ENCODE measurements at regions not wholly inside any gene's neighbourhood (a gene's known extent, or its start where the extent isn't known, plus 50 kb on each side); places are given as distances from the start of the nearest gene placed in this dataset.

- TF ChIP-seq GATA3 (IDR thresholded peaks at IDR 0.05; ENCODE audit: borderline replicate concordance), result no peak
- TF ChIP-seq HEYL (CRISPR knock-in tag; IDR thresholded peaks at IDR 0.05), result no peak
- no peak for TF ChIP-seq HOXB13 (CRISPR knock-in tag; IDR thresholded peaks at IDR 0.05; ENCODE audit: low read depth)
- no peak for TF ChIP-seq RCOR1 (IDR thresholded peaks at IDR 0.05; ENCODE audit: low read depth, low read length)
- TF ChIP-seq, protein P1, sequence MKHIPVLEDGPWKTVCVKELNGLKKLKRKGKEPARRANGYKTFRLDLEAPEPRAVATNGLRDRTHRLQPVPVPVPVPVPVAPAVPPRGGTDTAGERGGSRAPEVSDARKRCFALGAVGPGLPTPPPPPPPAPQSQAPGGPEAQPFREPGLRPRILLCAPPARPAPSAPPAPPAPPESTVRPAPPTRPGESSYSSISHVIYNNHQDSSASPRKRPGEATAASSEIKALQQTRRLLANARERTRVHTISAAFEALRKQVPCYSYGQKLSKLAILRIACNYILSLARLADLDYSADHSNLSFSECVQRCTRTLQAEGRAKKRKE (CRISPR knock-in tag; IDR thresholded peaks at IDR 0.05; ENCODE audit: low read depth), result no peak
- TF ChIP-seq KDM5A (IDR thresholded peaks at IDR 0.05), result no peak
- TF ChIP-seq, protein P2, sequence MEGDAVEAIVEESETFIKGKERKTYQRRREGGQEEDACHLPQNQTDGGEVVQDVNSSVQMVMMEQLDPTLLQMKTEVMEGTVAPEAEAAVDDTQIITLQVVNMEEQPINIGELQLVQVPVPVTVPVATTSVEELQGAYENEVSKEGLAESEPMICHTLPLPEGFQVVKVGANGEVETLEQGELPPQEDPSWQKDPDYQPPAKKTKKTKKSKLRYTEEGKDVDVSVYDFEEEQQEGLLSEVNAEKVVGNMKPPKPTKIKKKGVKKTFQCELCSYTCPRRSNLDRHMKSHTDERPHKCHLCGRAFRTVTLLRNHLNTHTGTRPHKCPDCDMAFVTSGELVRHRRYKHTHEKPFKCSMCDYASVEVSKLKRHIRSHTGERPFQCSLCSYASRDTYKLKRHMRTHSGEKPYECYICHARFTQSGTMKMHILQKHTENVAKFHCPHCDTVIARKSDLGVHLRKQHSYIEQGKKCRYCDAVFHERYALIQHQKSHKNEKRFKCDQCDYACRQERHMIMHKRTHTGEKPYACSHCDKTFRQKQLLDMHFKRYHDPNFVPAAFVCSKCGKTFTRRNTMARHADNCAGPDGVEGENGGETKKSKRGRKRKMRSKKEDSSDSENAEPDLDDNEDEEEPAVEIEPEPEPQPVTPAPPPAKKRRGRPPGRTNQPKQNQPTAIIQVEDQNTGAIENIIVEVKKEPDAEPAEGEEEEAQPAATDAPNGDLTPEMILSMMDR (IDR thresholded peaks at IDR 0.05), result no peak
- no peak for TF ChIP-seq SREBF2 (IDR thresholded peaks at IDR 0.05)
- no peak for TF ChIP-seq MYC (IDR thresholded peaks at IDR 0.05; ENCODE audit: borderline replicate concordance, low read length)
- no peak for TF ChIP-seq RAD21 (conservative IDR thresholded peaks at IDR 0.05 in 1 of 2, IDR thresholded peaks at IDR 0.05 in 1 of 2)
- TF ChIP-seq JUNB (IDR thresholded peaks at IDR 0.05), result no peak
- TF ChIP-seq KDM1A (IDR thresholded peaks at IDR 0.05; ENCODE audit: low read depth), result no peak
- no peak for TF ChIP-seq FOSL2 (IDR thresholded peaks at IDR 0.05)
- no peak for TF ChIP-seq FOSL2 (CRISPR knock-in tag; IDR thresholded peaks at IDR 0.05)
- TF ChIP-seq POLR2AphosphoS2 (conservative IDR thresholded peaks at IDR 0.05; ENCODE audit: low read length), result no peak
- TF ChIP-seq EHMT2 (IDR thresholded peaks at IDR 0.05; ENCODE audit: low read depth), result no peak
- no peak for TF ChIP-seq ZSCAN20 (CRISPR knock-in tag; IDR thresholded peaks at IDR 0.05)
- TF ChIP-seq ESRRA (IDR thresholded peaks at IDR 0.05; ENCODE audit: borderline replicate concordance, low read length), result no peak
- ChIA-PET CTCF (no interaction called here), POLR2A (no interaction called here)
- Histone ChIP-seq H3K4me2 (no peak overlapping the region), H3K4me1 (no peaks in the 10 kb centered on the region), H3K4me3 (no peak overlapping the region), H3K27ac (no peak overlapping the region), H3K9me3 (no peaks in the 10 kb centered on the region)
- DNase-seq (ENCODE audit: low read depth in 1 of 2, low spot score in 1 of 2), result no peak
- no peak for ATAC-seq
- no peak for FAIRE-seq
- WGBS (ENCODE audit: missing lambda C conversion rate), result 54% methylated on average over 22 of the region's 36 CpGs
These were observed 353.3 kb upstream of the SUCLG2 start for GRCh38 chr3:68007621-68008226.

DNA sequence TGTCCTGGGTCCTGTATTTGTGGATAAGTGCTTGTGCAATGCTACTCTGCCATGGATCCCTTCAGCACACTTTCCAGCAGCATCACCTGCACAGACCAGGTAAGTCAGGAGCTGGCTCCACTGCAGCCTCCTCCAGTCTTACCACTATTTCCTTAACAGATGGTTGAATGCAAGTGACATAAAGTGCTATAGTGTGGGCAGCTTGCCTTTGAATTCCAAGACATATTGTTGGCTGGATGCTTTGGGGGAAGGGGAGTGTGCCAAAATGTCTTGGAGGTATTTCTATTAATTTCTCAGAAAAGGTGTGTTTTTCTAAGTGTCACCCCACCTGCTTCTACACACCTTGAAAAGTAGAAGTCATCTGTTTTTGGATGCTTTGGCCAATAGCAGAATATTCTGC lies 352.2 kb upstream of the SUCLG2 start:
- H3K27ac ChIP-seq, result no peak overlapping the region
- no peak for ATAC-seq
- no peaks in the 10 kb centered on the region for H3K9me3 ChIP-seq
- ChIA-PET CTCF (interaction anchor here (0.7 kb wide), 1 partner anchor 389 kb away, joined by 3 read pairs; no protein-coding TSS in a partner anchor), POLR2A (no interaction called here)
- TF ChIP-seq RARB (CRISPR knock-in tag; IDR thresholded peaks at IDR 0.05) (no peak), ZC3H11A (IDR thresholded peaks at IDR 0.05) (no peak), BHLHE40 (IDR thresholded peaks at IDR 0.05; ENCODE audit: low read depth, low read length) (no peak), EP300 (IDR thresholded peaks at IDR 0.05) (no peak), HOXB13 (CRISPR knock-in tag; IDR thresholded peaks at IDR 0.05; ENCODE audit: low read depth) (no peak)
- TF ChIP-seq, protein P3, sequence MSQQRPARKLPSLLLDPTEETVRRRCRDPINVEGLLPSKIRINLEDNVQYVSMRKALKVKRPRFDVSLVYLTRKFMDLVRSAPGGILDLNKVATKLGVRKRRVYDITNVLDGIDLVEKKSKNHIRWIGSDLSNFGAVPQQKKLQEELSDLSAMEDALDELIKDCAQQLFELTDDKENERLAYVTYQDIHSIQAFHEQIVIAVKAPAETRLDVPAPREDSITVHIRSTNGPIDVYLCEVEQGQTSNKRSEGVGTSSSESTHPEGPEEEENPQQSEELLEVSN (IDR thresholded peaks at IDR 0.05; ENCODE audit: borderline replicate concordance, low read depth), result no peak
- TF ChIP-seq, protein P2 (IDR thresholded peaks at IDR 0.05), result no peak
- FAIRE-seq, result no peak
- H3K4me3 ChIP-seq, result no peak overlapping the region
- H3K4me1 ChIP-seq, result no peaks in the 10 kb centered on the region
- H3K4me2 ChIP-seq, result no peak overlapping the region
- no peak for DNase-seq (ENCODE audit: low read depth in 1 of 2, low spot score in 1 of 2)

All from A549 (cell line).